NCI-H2196 treated with DMSO at 0.1 percent for 48 hours (cell line): ENCODE measurements at regions not wholly inside any gene's neighbourhood (a gene's known extent, or its start where the extent isn't known, plus 50 kb on each side); places are given as distances from the start of the nearest gene placed in this dataset.

Experiments used
- DNase-seq: peaks from one replicate; lab custom pipeline; 2025; ENCODE audit not compliant: unreplicated experiment; lab: John Stamatoyannopoulos, UW

GRCh38 chr18:38470421-38470820 is 904.8 kb upstream of the CELF4 start:
- no peak for DNase-seq

DNA sequence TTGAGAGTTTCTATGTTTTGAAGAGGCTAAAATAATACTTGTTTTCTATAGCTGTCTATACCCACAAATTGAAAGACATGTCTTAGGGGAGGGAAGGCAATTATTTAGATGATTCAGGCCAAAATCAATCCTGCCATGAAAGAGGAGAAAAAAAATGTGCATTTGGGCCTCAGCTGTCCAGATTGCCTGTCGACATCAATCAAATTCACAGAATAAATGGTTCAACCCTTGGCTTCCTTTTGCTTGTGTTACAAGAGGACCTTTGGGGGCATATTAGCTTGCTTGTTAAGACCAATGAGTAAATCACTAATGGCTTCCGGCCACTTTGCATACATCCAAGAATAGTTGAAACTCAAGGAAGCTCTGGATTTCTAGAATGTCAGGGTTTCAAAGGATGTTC is 900.8 kb upstream of the CELF4 start:
- no peak for DNase-seq

DNA sequence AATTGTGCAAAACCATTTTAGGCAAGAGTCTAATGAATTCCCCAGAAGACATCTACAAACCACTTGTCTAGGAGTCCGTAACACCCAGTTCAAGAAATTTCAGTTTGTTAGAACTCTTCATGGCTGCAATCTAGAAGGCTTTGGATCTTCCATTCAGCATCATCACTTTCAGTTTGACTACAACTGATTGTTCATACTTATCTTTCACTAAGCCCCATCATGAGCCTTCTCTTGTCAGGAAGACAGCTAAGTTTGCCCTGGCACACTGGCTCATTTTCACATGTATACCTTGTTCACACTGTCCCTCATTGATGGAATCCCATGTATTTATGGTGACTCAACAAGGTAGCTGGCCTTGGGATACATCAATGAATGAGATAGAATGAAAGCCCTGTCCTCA is 898.4 kb upstream of the CELF4 start:
- no peak for DNase-seq

DNA sequence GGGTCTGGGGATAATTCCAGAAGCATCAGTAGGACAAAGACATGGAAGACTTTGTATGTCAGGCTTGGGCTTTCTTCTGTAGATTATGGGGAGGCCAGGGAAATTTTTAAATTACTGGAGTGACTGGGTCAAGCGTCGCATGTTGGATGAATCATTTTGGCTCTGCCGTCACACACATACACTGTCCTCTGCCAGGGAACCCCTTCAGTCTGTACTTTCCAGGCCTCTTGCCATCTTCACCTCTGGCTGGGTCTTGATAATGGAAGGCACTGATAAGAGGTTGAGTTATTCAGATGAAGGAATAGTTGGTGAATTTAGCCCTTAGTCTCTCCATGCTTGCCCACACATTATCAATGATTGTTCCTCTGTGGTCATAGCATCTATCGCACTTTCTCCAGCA is 895.1 kb upstream of the CELF4 start:
- no peak for DNase-seq

DNA sequence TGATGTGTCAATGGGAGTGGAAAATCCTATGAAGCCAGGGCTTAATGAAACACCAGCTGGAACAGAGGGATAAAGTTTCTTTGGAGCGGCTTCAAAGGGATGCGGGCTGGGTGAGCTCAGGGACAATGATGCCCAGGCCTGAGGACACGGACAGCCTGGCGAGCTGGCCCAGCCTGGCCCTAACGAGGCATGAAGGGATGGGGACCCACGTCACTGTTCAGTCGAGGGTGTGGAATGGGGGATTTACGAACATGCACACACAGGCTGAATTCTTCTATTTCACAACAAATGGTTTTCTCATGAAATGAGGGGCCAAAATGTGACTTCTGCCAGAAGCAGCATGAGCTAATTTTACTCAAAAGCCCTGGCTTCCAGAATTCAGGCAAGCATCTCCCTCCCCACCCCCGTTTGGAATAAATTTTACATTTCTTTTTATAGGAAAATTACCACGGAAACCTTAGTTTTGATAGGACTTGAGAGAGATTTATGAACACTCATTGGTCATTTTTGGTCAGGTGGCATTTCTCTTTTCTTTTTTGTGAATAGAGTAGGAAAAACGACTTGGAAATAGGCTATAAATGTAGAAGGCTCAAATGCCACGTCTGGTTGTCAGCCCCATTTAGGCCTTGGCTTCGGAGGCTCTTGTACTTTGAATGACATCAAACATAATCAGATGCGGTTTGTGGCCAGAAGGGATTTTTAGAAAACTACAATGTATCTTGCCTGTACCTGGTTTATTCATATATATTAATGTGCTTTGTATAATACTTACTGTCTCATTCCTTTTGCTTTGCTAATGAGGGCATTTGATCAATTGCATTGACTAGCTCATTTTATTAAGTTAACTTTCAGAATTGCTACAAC is 893.8 kb upstream of the CELF4 start:
- DNase-seq = no peak

GRCh38 chr18:38458698-38459097 is 893.1 kb upstream of the CELF4 start:
- DNase-seq = no peak

DNA sequence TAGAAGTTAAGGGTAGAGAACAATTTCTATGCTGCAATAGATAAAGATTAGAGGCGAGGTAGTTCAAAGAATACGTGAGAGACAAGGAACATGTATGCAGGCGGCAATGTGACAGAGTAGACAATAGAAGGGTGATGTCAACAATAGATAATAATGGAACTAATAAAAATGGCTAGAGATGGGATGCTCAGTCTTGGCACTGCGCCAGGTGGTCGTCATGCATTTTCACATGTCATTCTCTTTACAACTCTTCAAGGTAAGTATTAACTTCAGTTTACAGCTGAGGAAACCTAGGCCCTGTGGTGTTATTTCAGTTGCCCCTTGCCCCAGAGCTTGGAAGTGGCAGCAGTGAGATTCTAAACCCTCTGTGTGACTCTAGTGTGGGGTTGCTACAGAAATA is 890.7 kb upstream of the CELF4 start:
- DNase-seq = no peak

- DNase-seq = no peak
These were observed 889.3 kb upstream of the CELF4 start for GRCh38 chr18:38454764-38455469.

- DNase-seq = no peak
These were observed 888.3 kb upstream of the CELF4 start for GRCh38 chr18:38453880-38454279.

GRCh38 chr18:38450876-38451275 is 885.3 kb upstream of the CELF4 start:
- DNase-seq = no peak

DNA sequence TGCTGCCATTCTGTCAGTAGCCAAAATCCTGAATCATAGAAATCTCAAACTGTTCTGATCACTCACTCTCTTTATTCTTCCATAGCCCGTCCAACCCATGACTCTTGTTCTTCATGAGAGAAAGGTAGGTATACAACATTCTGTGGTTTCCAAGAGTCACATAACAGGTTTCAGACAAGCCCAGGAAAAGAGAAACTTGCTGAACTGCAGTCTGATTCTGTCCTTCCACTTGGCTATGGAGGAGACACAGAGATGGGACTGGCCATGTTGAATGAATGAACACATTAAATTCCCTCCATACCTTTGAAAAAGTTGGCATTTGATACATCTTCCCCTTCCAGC is 880.2 kb upstream of the CELF4 start:
- DNase-seq = no peak

- no peak for DNase-seq
These were observed 879.6 kb upstream of the CELF4 start for GRCh38 chr18:38444971-38445803.

- no peak for DNase-seq
These were observed 862.1 kb upstream of the CELF4 start for GRCh38 chr18:38427736-38428135.

DNA sequence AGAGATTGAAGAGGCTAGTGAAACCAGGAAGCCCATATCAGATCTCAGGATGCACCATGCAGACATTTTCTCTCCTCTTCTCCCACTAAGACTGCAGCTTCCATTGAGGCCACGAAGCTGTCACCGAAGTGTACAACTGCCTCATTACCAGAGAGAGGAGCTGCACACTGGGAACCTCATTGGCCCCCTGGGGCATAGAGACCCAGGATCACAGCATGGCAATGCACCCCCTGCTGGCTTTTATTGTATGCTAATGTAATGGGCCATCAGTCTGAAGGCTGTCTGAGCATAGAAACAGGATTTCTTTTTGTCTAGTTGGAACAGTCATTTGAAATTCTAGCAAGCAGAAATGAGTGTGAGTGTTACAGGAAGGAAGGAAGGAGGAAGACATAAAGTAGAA is 861.6 kb upstream of the CELF4 start:
- DNase-seq = no peak

GRCh38 chr18:38421872-38422615 is 856.4 kb upstream of the CELF4 start:
- DNase-seq = no peak

- DNase-seq = no peak
These were observed 855.4 kb upstream of the CELF4 start for GRCh38 chr18:38421021-38421420.

DNA sequence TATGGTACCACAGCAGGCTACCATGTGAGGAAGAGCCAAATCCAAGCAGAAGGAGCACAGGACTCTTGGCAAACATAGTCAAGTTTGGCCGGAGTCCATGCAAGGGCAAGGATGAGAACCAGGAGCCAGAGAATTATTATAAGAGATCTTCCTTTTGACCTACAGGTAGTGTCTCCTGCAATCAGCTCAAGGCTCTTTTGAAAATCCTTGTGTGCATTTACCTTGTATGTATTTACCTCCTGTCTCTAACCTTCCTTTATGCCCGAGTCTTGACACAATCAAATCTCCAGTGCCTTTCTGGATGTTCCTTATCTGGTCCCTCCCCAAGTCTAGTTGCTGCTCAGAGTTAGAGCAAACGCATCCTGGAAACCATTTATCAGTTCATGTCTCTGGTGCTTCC is 855.0 kb upstream of the CELF4 start:
- DNase-seq = no peak

DNA sequence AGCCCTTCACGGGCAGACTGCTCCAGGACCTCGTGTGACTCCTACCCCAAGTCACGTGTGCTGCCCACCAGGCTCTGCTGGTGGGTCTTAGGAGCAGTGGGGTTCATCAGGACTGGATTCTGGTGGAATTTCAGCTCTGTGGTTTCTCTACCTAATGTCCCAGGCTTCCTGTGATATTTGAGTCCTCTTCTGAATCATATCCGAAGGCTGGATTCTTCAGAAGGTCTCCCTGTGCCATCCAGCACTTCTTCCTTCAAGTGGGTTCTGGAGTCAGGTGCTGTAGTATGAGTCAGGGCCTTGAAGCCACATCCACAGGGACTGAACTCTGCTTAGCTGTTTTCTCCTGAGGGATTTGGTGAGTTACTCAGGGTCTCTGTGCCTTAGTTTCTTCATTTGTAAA is 850.2 kb upstream of the CELF4 start:
- no peak for DNase-seq

DNA sequence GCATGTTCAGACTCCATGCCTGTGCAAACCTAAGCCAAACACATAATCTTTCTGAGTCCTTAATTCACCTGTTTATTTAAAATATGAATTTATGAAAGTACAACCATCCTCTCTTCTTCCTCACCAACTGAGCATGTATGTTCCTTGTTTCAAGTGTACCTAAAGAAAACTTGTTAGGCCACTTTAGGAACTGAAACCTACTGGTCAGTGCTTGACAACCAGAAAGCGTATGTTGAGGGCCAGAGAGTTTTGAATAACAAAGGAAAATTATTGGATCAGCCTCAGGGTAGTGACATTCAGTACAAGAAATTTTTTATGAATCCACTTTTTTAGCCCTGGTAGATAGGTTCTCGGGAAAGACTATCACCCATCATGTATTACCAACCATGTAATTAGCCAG is 847.6 kb upstream of the CELF4 start:
- no peak for DNase-seq

GRCh38 chr18:38406607-38407006 is 841.0 kb upstream of the CELF4 start:
- DNase-seq = no peak

- DNase-seq = no peak
These were observed 836.9 kb upstream of the CELF4 start for GRCh38 chr18:38402509-38402908.
